Rectal smooth muscle tissue (tissue), 1 donor: ENCODE measurements at regions not wholly inside any gene's neighbourhood (a gene's known extent, or its start where the extent isn't known, plus 50 kb on each side); places are given as distances from the start of the nearest gene placed in this dataset.

ENCODE experiments used
- H3K27ac ChIP-seq: one replicate; pipeline ENCODE4 v1.7.0; 2013; ENCODE audit warnings: low read depth, low read length, inconsistent platforms
- H3K27me3 ChIP-seq: one replicate; pipeline ENCODE4 v1.7.0; 2013; ENCODE audit warnings: low read length; ENCODE audit not compliant: control insufficient read depth, insufficient read depth
- H3K36me3 ChIP-seq: one replicate; pipeline ENCODE4 v1.7.0; 2013; ENCODE audit warnings: low read length; ENCODE audit not compliant: control insufficient read depth, insufficient read depth
- H3K4me1 ChIP-seq: one replicate; pipeline ENCODE4 v1.7.0; 2013; ENCODE audit warnings: low read length; ENCODE audit not compliant: control insufficient read depth, insufficient read depth
- H3K4me3 ChIP-seq: one replicate; pipeline ENCODE4 v1.7.0; 2013; ENCODE audit warnings: low read length
- H3K9ac ChIP-seq: one replicate; pipeline ENCODE4 v1.7.0; 2013; ENCODE audit warnings: low read length

GRCh38 chr12:19572920-19573558, 133.7 kb downstream of the AEBP2 start:
- Histone ChIP-seq H3K4me3 (no peak overlapping the region), H3K27me3 (no peaks in the 10 kb centered on the region), H3K27ac (no peak overlapping the region), H3K36me3 (no peaks in the 10 kb centered on the region), H3K4me1 (peaks cover 5% of the 10 kb centered on the region), H3K9ac (no peak overlapping the region)

GRCh38 chr12:19573866-19574265, 134.6 kb downstream of the AEBP2 start:
- Histone ChIP-seq H3K36me3 (no peaks in the 10 kb centered on the region), H3K27me3 (no peaks in the 10 kb centered on the region), H3K4me3 (no peak overlapping the region), H3K27ac (no peak overlapping the region), H3K9ac (no peak overlapping the region), H3K4me1 (peaks cover 5% of the 10 kb centered on the region)

GRCh38 chr12:19574601-19575000, 135.3 kb downstream of the AEBP2 start:
- no peak overlapping the region for H3K4me3 ChIP-seq
- H3K36me3 ChIP-seq: no peaks in the 10 kb centered on the region
- H3K9ac ChIP-seq: no peak overlapping the region
- peaks cover 5% of the 10 kb centered on the region for H3K4me1 ChIP-seq
- no peaks in the 10 kb centered on the region for H3K27me3 ChIP-seq
- H3K27ac ChIP-seq: no peak overlapping the region

- no peaks in the 10 kb centered on the region for H3K27me3 ChIP-seq
- no peaks in the 10 kb centered on the region for H3K36me3 ChIP-seq
- no peak overlapping the region for H3K27ac ChIP-seq
- peaks cover 5% of the 10 kb centered on the region for H3K4me1 ChIP-seq
- no peak overlapping the region for H3K9ac ChIP-seq
- no peak overlapping the region for H3K4me3 ChIP-seq
Measured at GRCh38 chr12:19575337-19576243, 136.3 kb downstream of the AEBP2 start.

- no peak overlapping the region for H3K27ac ChIP-seq
Measured at GRCh38 chr12:19576506-19577280, 137.4 kb downstream of the AEBP2 start.

GRCh38 chr12:19577281-19577530, 137.9 kb downstream of the AEBP2 start:
- Histone ChIP-seq H3K27ac (no peak overlapping the region), H3K9ac (no peak overlapping the region), H3K36me3 (no peaks in the 10 kb centered on the region), H3K4me1 (peaks cover 5% of the 10 kb centered on the region), H3K4me3 (no peak overlapping the region), H3K27me3 (no peaks in the 10 kb centered on the region)

More at GRCh38 chr12:19576506-19577280, 137.4 kb downstream of the AEBP2 start:
- Histone ChIP-seq H3K36me3 (no peaks in the 10 kb centered on the region), H3K27me3 (no peaks in the 10 kb centered on the region), H3K4me1 (peaks cover 5% of the 10 kb centered on the region), H3K4me3 (no peak overlapping the region), H3K9ac (no peak overlapping the region)

- Histone ChIP-seq H3K9ac (no peak overlapping the region), H3K4me1 (no peaks in the 10 kb centered on the region), H3K27me3 (no peaks in the 10 kb centered on the region), H3K27ac (no peak overlapping the region), H3K36me3 (no peaks in the 10 kb centered on the region), H3K4me3 (no peak overlapping the region)
Measured at GRCh38 chr12:19584732-19585131, 145.4 kb downstream of the AEBP2 start.

- no peak overlapping the region for H3K27ac ChIP-seq
- H3K36me3 ChIP-seq: no peaks in the 10 kb centered on the region
- H3K9ac ChIP-seq: no peak overlapping the region
- H3K27me3 ChIP-seq: no peaks in the 10 kb centered on the region
- no peak overlapping the region for H3K4me3 ChIP-seq
- no peaks in the 10 kb centered on the region for H3K4me1 ChIP-seq
Measured at GRCh38 chr12:19588951-19589350, 149.7 kb downstream of the AEBP2 start.

- Histone ChIP-seq H3K9ac (no peak overlapping the region), H3K27me3 (no peaks in the 10 kb centered on the region), H3K4me3 (no peak overlapping the region), H3K36me3 (no peaks in the 10 kb centered on the region), H3K4me1 (no peaks in the 10 kb centered on the region), H3K27ac (no peak overlapping the region)
Measured at GRCh38 chr12:19591951-19592350, 152.7 kb downstream of the AEBP2 start.

GRCh38 chr12:19596434-19597166, 157.3 kb downstream of the AEBP2 start:
- Histone ChIP-seq H3K4me3 (no peak overlapping the region), H3K27ac (no peak overlapping the region), H3K27me3 (no peaks in the 10 kb centered on the region), H3K36me3 (no peaks in the 10 kb centered on the region), H3K4me1 (no peaks in the 10 kb centered on the region), H3K9ac (no peak overlapping the region)

- Histone ChIP-seq H3K36me3 (no peaks in the 10 kb centered on the region), H3K4me3 (no peak overlapping the region), H3K27ac (no peak overlapping the region), H3K27me3 (no peaks in the 10 kb centered on the region), H3K9ac (no peak overlapping the region), H3K4me1 (no peaks in the 10 kb centered on the region)
Measured at GRCh38 chr12:19597167-19598026, 158.1 kb downstream of the AEBP2 start.
